SK-N-SH (cell line): ENCODE measurements at regions not wholly inside any gene's neighbourhood (a gene's known extent, or its start where the extent isn't known, plus 50 kb on each side); places are given as distances from the start of the nearest gene placed in this dataset.

Experiments used
- CTCF ChIP-seq: fragments of 200-600 bp; sonication (generic); IDR thresholded peaks from 2 replicates; pipeline ENCODE4 v1.6.1; 2017; ENCODE audit warnings: antibody characterized with exemption, mild to moderate bottlenecking, moderate library complexity
- ELF1 ChIP-seq: IDR thresholded peaks from 2 replicates; pipeline ENCODE4 v1.4.0; 2012
- EP300 ChIP-seq, 2 experiments: IDR thresholded peaks; 2 replicates each; pipeline versions ENCODE4 v1.4.0 to v1.6.1; 2012; ENCODE audit warnings: borderline replicate concordance in 1 of 2, low read depth in 1 of 2, low read length in 1 of 2
- EZH2phosphoT487 ChIP-seq: fragments of 200-600 bp; sonication (generic); IDR thresholded peaks from 2 replicates; pipeline ENCODE4 v1.6.1; 2017; ENCODE audit warnings: low read depth, mixed run types, mild to moderate bottlenecking, antibody characterized with exemption, moderate library complexity, borderline replicate concordance
- GABPA ChIP-seq: IDR thresholded peaks from 2 replicates; pipeline ENCODE4 v1.4.0; 2012; ENCODE audit warnings: low read depth, mild to moderate bottlenecking
- MAX ChIP-seq: IDR thresholded peaks from 2 replicates; pipeline ENCODE4 v1.4.0; 2012; ENCODE audit warnings: low read depth
- MEF2A ChIP-seq: IDR thresholded peaks from 2 replicates; pipeline ENCODE4 v1.4.0; 2012; ENCODE audit warnings: low read depth, borderline replicate concordance
- NFIC ChIP-seq: IDR thresholded peaks from 2 replicates; pipeline ENCODE4 v1.4.0; 2012; ENCODE audit warnings: borderline replicate concordance
- POLR2AphosphoS5 ChIP-seq: IDR thresholded peaks from 2 replicates; pipeline ENCODE4 v1.6.1; 2012; ENCODE audit warnings: low read depth, low read length
- RAD21 ChIP-seq: IDR thresholded peaks from 2 replicates; pipeline ENCODE4 v1.6.1; 2012; ENCODE audit warnings: mild to moderate bottlenecking, low read length
- REST ChIP-seq: IDR thresholded peaks from 2 replicates; pipeline ENCODE4 v1.6.1; 2012; ENCODE audit warnings: mild to moderate bottlenecking, low read depth, low read length, moderate library complexity
- YY1 ChIP-seq: IDR thresholded peaks from 2 replicates; pipeline ENCODE4 v1.4.0; 2012; ENCODE audit warnings: low read depth, mild to moderate bottlenecking
- ZBTB33 ChIP-seq: IDR thresholded peaks from 2 replicates; pipeline ENCODE4 v1.4.0; 2012; ENCODE audit warnings: low read depth, borderline replicate concordance

GRCh38 chr13:40363653-40364052 is 302.8 kb downstream of the FOXO1 start:
- no peak for TF ChIP-seq MAX
- no peak for TF ChIP-seq REST
- TF ChIP-seq CTCF = no peak
- no peak for TF ChIP-seq YY1
- TF ChIP-seq EP300 (IDR thresholded peaks at IDR 0.05; ENCODE audit: borderline replicate concordance in 1 of 2, low read depth in 1 of 2, low read length in 1 of 2) = no peak
- no peak for TF ChIP-seq RAD21
- no peak for TF ChIP-seq MEF2A
- no peak for TF ChIP-seq POLR2AphosphoS5
- TF ChIP-seq ELF1 = no peak
- TF ChIP-seq NFIC = no peak
- TF ChIP-seq ZBTB33 = no peak
- TF ChIP-seq EZH2phosphoT487 = no peak
- TF ChIP-seq GABPA = no peak
